SK-N-SH treated with all-trans-retinoic acid at 6 μM for 48 hours (cell line): ENCODE measurements at regions not wholly inside any gene's neighbourhood (a gene's known extent, or its start where the extent isn't known, plus 50 kb on each side); places are given as distances from the start of the nearest gene placed in this dataset.
A peak's percentile ranks its signal among the peaks of the same experiment; 100 is the strongest.

Experiments
- ATAC-seq: fragments of 200-7000 bp; cut with Tn5 transposase; 3 replicates; pipeline ENCODE4 v1.9.1; 2020; ENCODE audit warnings: mild to moderate bottlenecking, moderate library complexity
- ARNTL ChIP-seq: fragments of 450-650 bp; formaldehyde crosslinking; IDR thresholded peaks from 2 replicates; pipeline ENCODE4 v1.5.0; 2020; ENCODE audit warnings: low read depth, mild to moderate bottlenecking, moderate library complexity, borderline replicate concordance
- BACH2 ChIP-seq: fragments of 250-450 bp; sonication (Bioruptor Pico); IDR thresholded peaks from 2 replicates; pipeline ENCODE4 v1.9.0; 2021; ENCODE audit warnings: mild to moderate bottlenecking, borderline replicate concordance
- CREB5 ChIP-seq: fragments of 250-450 bp; sonication (Bioruptor Pico); IDR thresholded peaks from 2 replicates; pipeline ENCODE4 v1.5.1; 2020; ENCODE audit warnings: low read depth, mild to moderate bottlenecking, moderate library complexity
- CSDC2 ChIP-seq: fragments of 250-450 bp; sonication (Bioruptor Pico); IDR thresholded peaks from 2 replicates; pipeline ENCODE4 v1.5.0; 2020; ENCODE audit warnings: mild to moderate bottlenecking, moderate library complexity
- ESRRG ChIP-seq: fragments of 250-450 bp; sonication (Bioruptor Pico); IDR thresholded peaks from 2 replicates; pipeline ENCODE4 v1.6.1; 2021; ENCODE audit warnings: mild to moderate bottlenecking
- ISL1 ChIP-seq: fragments of 250-450 bp; sonication (Bioruptor Pico); IDR thresholded peaks from 2 replicates; pipeline ENCODE4 v2.1.2; 2022; ENCODE audit warnings: mild to moderate bottlenecking, moderate library complexity
- PATZ1 ChIP-seq: fragments of 250-450 bp; sonication (Bioruptor Pico); IDR thresholded peaks from 2 replicates; pipeline ENCODE4 v1.8.0; 2020; ENCODE audit warnings: mild to moderate bottlenecking, moderate library complexity, borderline replicate concordance
- POU6F1 ChIP-seq: fragments of 250-450 bp; sonication (Bioruptor Pico); IDR thresholded peaks from 2 replicates; pipeline ENCODE4 v1.8.0; 2021; ENCODE audit warnings: low read depth, mild to moderate bottlenecking, moderate library complexity, borderline replicate concordance
- PPARA ChIP-seq: fragments of 250-450 bp; sonication (Bioruptor Pico); IDR thresholded peaks from 2 replicates; pipeline ENCODE4 v1.5.0; 2020; ENCODE audit warnings: mild to moderate bottlenecking, borderline replicate concordance
- RARB ChIP-seq: fragments of 250-450 bp; sonication (Bioruptor Pico); IDR thresholded peaks from 2 replicates; pipeline ENCODE4 v1.8.0; 2021; ENCODE audit warnings: mild to moderate bottlenecking, moderate library complexity
- SNAI2 ChIP-seq: fragments of 250-450 bp; sonication (Bioruptor Pico); IDR thresholded peaks from 2 replicates; pipeline ENCODE4 v1.5.0; 2020; ENCODE audit warnings: mild to moderate bottlenecking, moderate library complexity
- TOX ChIP-seq: fragments of 250-450 bp; sonication (Bioruptor Pico); IDR thresholded peaks from 2 replicates; pipeline ENCODE4 v1.8.0; 2021; ENCODE audit warnings: mild to moderate bottlenecking, moderate library complexity, borderline replicate concordance
- TSHZ2 ChIP-seq: fragments of 250-450 bp; sonication (Bioruptor Pico); IDR thresholded peaks from 2 replicates; pipeline ENCODE4 v1.5.0; 2020; ENCODE audit warnings: mild to moderate bottlenecking, moderate library complexity
- ZFP3 ChIP-seq: fragments of 250-450 bp; sonication (Bioruptor Pico); IDR thresholded peaks from 2 replicates; pipeline ENCODE4 v1.5.0; 2020; ENCODE audit warnings: mild to moderate bottlenecking, moderate library complexity
- ZNF565 ChIP-seq: fragments of 450-650 bp; formaldehyde crosslinking; conservative IDR thresholded peaks from 2 replicates; pipeline ENCODE4 v1.5.0; 2020; ENCODE audit warnings: low read depth, mild to moderate bottlenecking, moderate library complexity
- ZNF70 ChIP-seq: fragments of 450-650 bp; formaldehyde crosslinking; IDR thresholded peaks from 2 replicates; pipeline ENCODE4 v1.5.0; 2020; ENCODE audit warnings: mild to moderate bottlenecking, moderate library complexity

GRCh38 chr18:71554686-71555085 lies 989.5 kb downstream of the CBLN2 start (continued):
- no peak for TF ChIP-seq POU6F1 (CRISPR knock-in tag)

- ATAC-seq = no peak
- no peak for TF ChIP-seq POU6F1 (CRISPR knock-in tag)
These were observed 1002.5 kb downstream of the CBLN2 start for GRCh38 chr18:71541643-71542042.

GRCh38 chr18:71529703-71530303 lies 1014.3 kb downstream of the CBLN2 start:
- TF ChIP-seq TOX = 0 out of 2 replicates have a peak, but pooled peaks have one; percentile 37
- TF ChIP-seq ISL1 = peak; percentile 68
- TF ChIP-seq ZNF565 = no peak
- peak; percentile 36; the same call in 2 of the 3 replicates for ATAC-seq

GRCh38 chr18:71523483-71524435 lies 1020.4 kb downstream of the CBLN2 start:
- ATAC-seq = no peak
- no peak for TF ChIP-seq RARB (CRISPR knock-in tag)
- no peak for TF ChIP-seq ESRRG (CRISPR knock-in tag)
- no peak for TF ChIP-seq SNAI2
- TF ChIP-seq TSHZ2 (CRISPR knock-in tag) = no peak
- TF ChIP-seq PPARA (CRISPR knock-in tag) = no peak
- no peak for TF ChIP-seq BACH2
- no peak for TF ChIP-seq CSDC2
- no peak for TF ChIP-seq ARNTL (CRISPR knock-in tag)

GRCh38 chr18:71505526-71505925 lies 1038.6 kb downstream of the CBLN2 start:
- TF ChIP-seq ZNF70 (no peak), PATZ1 (CRISPR knock-in tag) (no peak), ZNF565 (no peak), SNAI2 (no peak), ARNTL (CRISPR knock-in tag) (no peak), ESRRG (CRISPR knock-in tag) (no peak), CREB5 (no peak), ZFP3 (CRISPR knock-in tag) (no peak), POU6F1 (CRISPR knock-in tag) (no peak), CSDC2 (no peak), PPARA (CRISPR knock-in tag) (no peak), ISL1 (no peak)
- TF ChIP-seq, all 23 proteins: peak for 0
- ATAC-seq = no peak
